Stimulated activated CD8-positive, alpha-beta memory T cell treated with anti-CD3 and anti-CD28 coated beads, Interleukin-12 subunit alpha, Interleukin-12 subunit beta, amount 100 ng/mL, for 1 hour (primary cell): ENCODE measurements at regions not wholly inside any gene's neighbourhood (a gene's known extent, or its start where the extent isn't known, plus 50 kb on each side); places are given as distances from the start of the nearest gene placed in this dataset.

Source experiments
- DNase-seq: peaks from one replicate; pipeline ENCODE4 v3.0.0-alpha.2; 2020; ENCODE audit warnings: low read depth

GRCh38 chr10:8420182-8420581 lies 365.7 kb downstream of the GATA3 start:
- DNase-seq: no peak

GRCh38 chr10:8424555-8425211 lies 370.2 kb downstream of the GATA3 start:
- no peak for DNase-seq

GRCh38 chr10:8428654-8429053 lies 374.2 kb downstream of the GATA3 start:
- no peak for DNase-seq

GRCh38 chr10:8430321-8430720 lies 375.8 kb downstream of the GATA3 start:
- DNase-seq: no peak

GRCh38 chr10:8431511-8431910 lies 377.0 kb downstream of the GATA3 start:
- no peak for DNase-seq

GRCh38 chr10:8435186-8436055 lies 380.9 kb downstream of the GATA3 start:
- DNase-seq: no peak

- no peak for DNase-seq
These were observed 383.4 kb downstream of the GATA3 start for GRCh38 chr10:8437896-8438295.

- DNase-seq: no peak
These were observed 384.1 kb downstream of the GATA3 start for GRCh38 chr10:8438603-8439002.

GRCh38 chr10:8439040-8439439 lies 384.6 kb downstream of the GATA3 start:
- no peak for DNase-seq

- peak; percentile 15 for DNase-seq
These were observed 390.1 kb downstream of the GATA3 start for GRCh38 chr10:8444630-8445029.

- no peak for DNase-seq
These were observed 390.9 kb downstream of the GATA3 start for GRCh38 chr10:8445353-8445752.

- no peak for DNase-seq
These were observed 395.4 kb downstream of the GATA3 start for GRCh38 chr10:8449909-8450308.

- DNase-seq: no peak
These were observed 399.1 kb downstream of the GATA3 start for GRCh38 chr10:8453587-8453986.

- DNase-seq: no peak
These were observed 399.9 kb downstream of the GATA3 start for GRCh38 chr10:8454357-8454756.

GRCh38 chr10:8455181-8455580 lies 400.7 kb downstream of the GATA3 start:
- no peak for DNase-seq

GRCh38 chr10:8456386-8456785 lies 401.9 kb downstream of the GATA3 start:
- DNase-seq: no peak

GRCh38 chr10:8460626-8461025 lies 406.1 kb downstream of the GATA3 start:
- DNase-seq: no peak

GRCh38 chr10:8462565-8462964 lies 408.1 kb downstream of the GATA3 start:
- no peak for DNase-seq

GRCh38 chr10:8463853-8464252 lies 409.4 kb downstream of the GATA3 start:
- no peak for DNase-seq

- DNase-seq: no peak
These were observed 414.0 kb downstream of the GATA3 start for GRCh38 chr10:8468477-8468876.

- DNase-seq: peak; percentile 6
These were observed 418.7 kb downstream of the GATA3 start for GRCh38 chr10:8473205-8473604.

GRCh38 chr10:8477300-8477699 lies 422.8 kb downstream of the GATA3 start:
- DNase-seq: no peak

GRCh38 chr10:8481718-8482504 lies 427.4 kb downstream of the GATA3 start:
- no peak for DNase-seq
